VCaP (cell line): ENCODE measurements at regions not wholly inside any gene's neighbourhood (a gene's known extent, or its start where the extent isn't known, plus 50 kb on each side); places are given as distances from the start of the nearest gene placed in this dataset.
"Not testable (repeated sequence)": the region's sequence is repeated elsewhere in the genome, so short reads cannot be mapped to it uniquely, and the experiment has no call there.

Experiments
- H3K27ac ChIP-seq: fragments of 450-650 bp; 2 replicates; pipeline ENCODE4 v1.5.1; 2017
- CTCF ChIP-seq: fragments of 450-650 bp; conservative IDR thresholded peaks from 2 replicates; pipeline ENCODE4 v1.5.1; 2017; ENCODE audit warnings: mild to moderate bottlenecking, moderate library complexity

DNA sequence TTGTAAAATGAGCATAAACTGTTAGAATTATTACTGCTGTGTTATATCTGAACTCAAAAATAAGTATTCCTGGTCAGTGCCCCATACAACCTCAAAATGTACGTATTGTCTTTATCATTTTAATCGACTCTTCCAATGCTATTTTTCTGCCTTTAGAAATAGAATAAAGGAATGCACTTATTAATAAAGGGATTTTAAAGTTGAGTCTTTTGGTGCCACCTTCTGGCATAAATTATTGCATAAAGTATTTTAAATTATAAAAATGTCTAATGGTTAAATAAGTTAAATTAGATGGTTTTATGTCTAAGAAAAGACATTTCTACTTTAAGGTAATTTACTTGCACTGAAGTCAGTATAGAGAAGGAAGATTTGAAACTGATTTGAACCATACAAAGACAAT, 424.0 kb upstream of the NDST4 start:
- H3K27ac ChIP-seq, result no peak overlapping the region
- peak; percentile 56 for TF ChIP-seq CTCF

DNA sequence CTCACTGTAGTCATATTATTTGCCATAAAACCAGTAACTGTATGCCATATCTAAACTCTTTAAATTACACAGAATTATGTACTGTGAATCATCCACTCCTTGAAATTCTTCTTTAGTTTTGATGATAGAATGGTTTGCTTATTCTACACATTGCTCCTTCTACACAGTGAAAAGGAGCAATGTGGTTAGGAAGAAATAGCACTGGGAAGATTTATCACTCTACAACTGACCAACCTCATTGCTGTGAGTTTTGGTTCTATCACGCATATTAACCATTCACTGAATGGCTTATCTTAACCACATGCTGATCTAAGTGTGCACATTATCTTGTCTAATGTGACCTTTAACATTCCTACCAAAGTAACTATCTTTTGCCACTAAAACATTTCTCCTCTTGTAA, 415.7 kb upstream of the NDST4 start:
- no peak for TF ChIP-seq CTCF
- H3K27ac ChIP-seq, result no peak overlapping the region

DNA sequence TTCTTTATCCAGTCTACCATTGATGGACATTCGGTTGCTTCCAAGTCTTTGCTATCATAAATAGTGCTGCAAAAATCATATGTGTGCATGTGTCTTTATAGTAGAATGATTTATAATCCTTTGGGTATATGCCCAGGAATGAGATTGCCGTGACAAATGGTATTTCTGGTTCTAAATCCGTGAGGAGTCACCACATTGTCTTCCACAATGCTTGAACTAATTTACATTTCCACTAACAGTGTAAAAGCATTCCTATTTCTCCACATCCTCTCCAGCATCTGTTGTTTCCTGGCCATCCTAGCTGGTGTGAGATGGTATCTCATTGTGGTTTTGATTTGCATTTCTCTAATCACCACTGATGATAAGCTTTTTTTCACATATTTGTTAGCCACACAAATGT, 406.1 kb upstream of the NDST4 start:
- not testable (repeated sequence) for H3K27ac ChIP-seq

- TF ChIP-seq CTCF, result no peak
- H3K27ac ChIP-seq, result no peak overlapping the region
Observed at GRCh38 chr4:115515772-115516171, 402.4 kb upstream of the NDST4 start.

- TF ChIP-seq CTCF, result no peak
- no peak overlapping the region for H3K27ac ChIP-seq
Observed at GRCh38 chr4:115515366-115515765, 401.9 kb upstream of the NDST4 start.

DNA sequence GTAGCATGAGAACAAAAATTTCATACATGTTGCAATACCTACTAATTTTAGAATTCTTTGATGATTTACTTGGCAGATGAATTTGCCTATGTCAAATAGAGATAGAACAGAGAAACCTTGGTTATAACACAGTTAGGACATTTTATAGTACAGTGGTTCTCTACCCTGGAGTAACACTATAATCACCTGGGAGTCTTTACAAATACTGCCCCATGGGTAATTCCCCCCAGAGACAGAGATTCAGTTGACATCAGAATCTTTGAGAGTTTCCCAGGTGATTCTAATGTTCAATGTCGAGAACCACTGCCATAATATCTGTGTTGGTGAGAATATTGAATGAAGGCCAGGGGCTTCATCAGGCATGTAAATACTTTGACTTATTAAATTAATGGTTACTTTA, 401.3 kb upstream of the NDST4 start:
- H3K27ac ChIP-seq, result no peak overlapping the region
- TF ChIP-seq CTCF, result no peak

DNA sequence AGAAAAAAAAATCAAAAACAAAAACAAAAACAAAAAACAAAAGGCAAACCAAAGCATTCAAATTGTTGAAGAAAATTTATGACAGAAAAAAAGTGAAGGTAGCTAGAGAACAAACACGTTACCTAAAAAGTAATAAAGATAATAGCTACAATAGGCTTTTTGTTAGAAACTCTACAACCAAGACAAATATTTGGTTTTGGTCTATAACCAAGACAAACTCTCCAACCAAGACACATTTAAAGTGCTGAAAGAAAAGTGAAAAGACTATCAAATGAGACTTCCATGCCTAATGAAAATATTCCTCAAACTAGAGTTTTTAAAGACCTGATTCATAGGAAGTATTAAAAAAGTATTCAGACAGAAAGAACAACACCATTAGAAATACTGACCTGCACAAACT, 391.9 kb upstream of the NDST4 start:
- H3K27ac ChIP-seq, result no peak overlapping the region

DNA sequence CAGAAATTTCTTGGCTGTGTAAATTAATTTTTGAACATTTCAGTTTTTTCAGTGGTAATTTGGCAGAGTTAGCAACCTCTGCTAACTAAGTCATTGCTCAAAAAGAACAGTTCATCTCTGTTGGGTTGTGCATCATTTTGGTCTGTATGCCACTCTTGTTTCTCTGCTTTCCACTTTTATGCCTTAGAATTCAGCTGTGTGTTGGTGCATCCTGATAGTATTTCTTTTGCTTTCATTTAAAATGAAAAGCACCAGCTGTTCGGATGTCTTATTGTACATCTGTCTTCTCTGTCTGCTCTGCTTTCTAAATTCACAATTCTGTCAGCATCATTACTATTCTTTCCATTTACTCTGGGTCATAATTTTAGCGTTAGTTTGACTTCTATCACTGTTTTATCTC, 388.2 kb upstream of the NDST4 start:
- TF ChIP-seq CTCF, result no peak
- H3K27ac ChIP-seq, result no peak overlapping the region

More for the DNA sequence above, 391.9 kb upstream of the NDST4 start:
- TF ChIP-seq CTCF, result no peak

- H3K27ac ChIP-seq, result not testable (repeated sequence)
Observed at GRCh38 chr4:115493770-115494169, 380.4 kb upstream of the NDST4 start.
